IMR-90 (cell line): ENCODE measurements at regions not wholly inside any gene's neighbourhood (a gene's known extent, or its start where the extent isn't known, plus 50 kb on each side); places are given as distances from the start of the nearest gene placed in this dataset.

Experiments
- ATAC-seq: fragments of 200-7000 bp; cut with Tn5 transposase; 2 replicates; pipeline ENCODE4 v1.9.1; 2020; ENCODE audit warnings: low read depth, mild to moderate bottlenecking, moderate library complexity
- BruUV-seq: library from RNA; stranded (reverse); fragments of 400-500 nt; replicated peaks from 2 replicates; lab custom pipeline; 2021; lab: Mats Ljungman, UMichigan
- CTCF ChIA-PET: fragments of 300-600 bp; formaldehyde crosslinking; extraction: SDS; loops from one replicate; lab custom pipeline; 2021; ENCODE audit warnings: antibody characterized with exemption; lab: Yijun Ruan, JAX
- POLR2A ChIA-PET: fragments of 300-600 bp; sonication (Branson Sonifier 250); formaldehyde crosslinking; loops from one replicate; lab custom pipeline; 2022; ENCODE audit warnings: antibody characterized with exemption; ENCODE audit not compliant: unreplicated experiment; lab: Charles Lee
- DNase-seq: peaks from one replicate; pipeline ENCODE4 v3.0.0; 2013
- H2AFZ ChIP-seq: replicated peaks from 2 replicates; pipeline ENCODE3; 2013; ENCODE audit warnings: low read length, mild to moderate bottlenecking; ENCODE audit not compliant: poor library complexity
- H2AK5ac ChIP-seq: 2 replicates; pipeline ENCODE4 v1.6.1; 2013; ENCODE audit warnings: low read depth, low read length, inconsistent platforms
- H2AK9ac ChIP-seq: replicated peaks from 2 replicates; pipeline ENCODE3; 2013; ENCODE audit warnings: mild to moderate bottlenecking, low read depth, low read length, moderate library complexity; ENCODE audit not compliant: poor library complexity
- H2BK120ac ChIP-seq: 2 replicates; pipeline ENCODE4 v1.6.1; 2013; ENCODE audit warnings: low read depth, low read length, inconsistent platforms
- H2BK15ac ChIP-seq: 3 replicates; pipeline ENCODE4 v1.6.1; 2013; ENCODE audit warnings: low read depth, low read length, inconsistent platforms
- H2BK20ac ChIP-seq: 2 replicates; pipeline ENCODE4 v1.6.1; 2013; ENCODE audit warnings: low read depth, mild to moderate bottlenecking, inconsistent platforms, low read length, moderate library complexity
- H2BK5ac ChIP-seq: 2 replicates; pipeline ENCODE4 v1.6.1; 2013; ENCODE audit warnings: mild to moderate bottlenecking, low read depth, low read length, inconsistent platforms; ENCODE audit not compliant: poor library complexity, severe bottlenecking
- H3K14ac ChIP-seq: replicated peaks from 2 replicates; pipeline ENCODE4 v1.6.1; 2013; ENCODE audit warnings: low read depth, low read length, inconsistent platforms
- H3K18ac ChIP-seq: 2 replicates; pipeline ENCODE4 v1.6.1; 2013; ENCODE audit warnings: low read depth, low read length, control low read depth
- H3K23ac ChIP-seq: 2 replicates; pipeline ENCODE4 v1.6.1; 2013; ENCODE audit warnings: low read depth, low read length, inconsistent platforms
- H3K27ac ChIP-seq: 2 replicates; pipeline ENCODE4 v1.5.1; 2013; ENCODE audit warnings: mild to moderate bottlenecking, control low read depth, low read length; ENCODE audit not compliant: insufficient read depth
- H3K27me3 ChIP-seq: 2 replicates; pipeline ENCODE4 v1.6.1; 2013; ENCODE audit warnings: low read length; ENCODE audit not compliant: control insufficient read depth, insufficient read depth
- H3K36me3 ChIP-seq: 2 replicates; pipeline ENCODE4 v1.6.1; 2013; ENCODE audit warnings: low read length, mixed read lengths; ENCODE audit not compliant: control insufficient read depth, insufficient read depth
- H3K4ac ChIP-seq: 2 replicates; pipeline ENCODE4 v1.6.1; 2013; ENCODE audit warnings: low read depth, low read length, inconsistent platforms
- H3K4me1 ChIP-seq: 2 replicates; pipeline ENCODE4 v1.6.1; 2013; ENCODE audit warnings: low read length, mixed read lengths; ENCODE audit not compliant: control insufficient read depth, insufficient read depth
- H3K4me2 ChIP-seq: 2 replicates; pipeline ENCODE4 v1.6.1; 2013; ENCODE audit warnings: low read depth, mild to moderate bottlenecking, control low read depth, low read length, moderate library complexity
- H3K4me3 ChIP-seq: 2 replicates; pipeline ENCODE4 v1.5.1; 2013; ENCODE audit warnings: low read depth, mild to moderate bottlenecking, control low read depth, low read length, moderate library complexity; ENCODE audit not compliant: insufficient read depth
- H3K56ac ChIP-seq: 2 replicates; pipeline ENCODE4 v1.6.1; 2013; ENCODE audit warnings: low read length, inconsistent platforms; ENCODE audit not compliant: insufficient read depth; ENCODE audit errors: extremely low read depth
- H3K79me1 ChIP-seq, 2 experiments: 2 replicates each; pipeline ENCODE4 v1.6.1; 2013; ENCODE audit warnings: low read length in 2 of 2, inconsistent platforms in 1 of 2, low read depth in 1 of 2
- H3K9ac ChIP-seq: 2 replicates; pipeline ENCODE4 v1.6.1; 2013; ENCODE audit warnings: low read depth, low read length, control low read depth
- H3K9me1 ChIP-seq: 2 replicates; pipeline ENCODE4 v1.6.1; 2013; ENCODE audit warnings: low read length, inconsistent platforms; ENCODE audit not compliant: insufficient read depth
- H3K9me3 ChIP-seq: 2 replicates; pipeline ENCODE4 v1.6.1; 2013; ENCODE audit warnings: low read length; ENCODE audit not compliant: control insufficient read depth, insufficient read depth
- H4K20me1 ChIP-seq: 2 replicates; pipeline ENCODE4 v1.6.1; 2013; ENCODE audit warnings: low read length, inconsistent platforms; ENCODE audit not compliant: insufficient read depth
- H4K5ac ChIP-seq: 2 replicates; pipeline ENCODE4 v1.6.1; 2013; ENCODE audit warnings: mild to moderate bottlenecking, low read depth, low read length, control low read depth
- H4K8ac ChIP-seq, 2 experiments: 2 replicates each; pipeline ENCODE4 v1.6.1; 2013; ENCODE audit warnings: low read depth in 2 of 2, low read length in 2 of 2, control low read depth in 1 of 2, inconsistent platforms in 1 of 2
- H4K91ac ChIP-seq: 2 replicates; pipeline ENCODE4 v1.6.1; 2013; ENCODE audit warnings: low read depth, low read length, inconsistent platforms; ENCODE audit not compliant: insufficient read depth
- BHLHE40 ChIP-seq: fragments of 150-350 bp; IDR thresholded peaks from 2 replicates; pipeline ENCODE4 v1.6.1; 2016; ENCODE audit warnings: mild to moderate bottlenecking, low read depth, low read length
- CEBPB ChIP-seq: IDR thresholded peaks from 2 replicates; pipeline ENCODE4 v1.6.1; 2012; ENCODE audit warnings: low read depth, low read length, improper control_type of control experiment
- CHD1 ChIP-seq: IDR thresholded peaks from 2 replicates; pipeline ENCODE4 v1.6.1; 2012; ENCODE audit warnings: low read depth, low read length, improper control_type of control experiment
- FOS ChIP-seq: fragments of 150-350 bp; IDR thresholded peaks from 2 replicates; pipeline ENCODE4 v1.6.1; 2016; ENCODE audit warnings: low read depth, low read length
- MAFK ChIP-seq: IDR thresholded peaks from 2 replicates; pipeline ENCODE4 v1.6.1; 2012; ENCODE audit warnings: low read depth, low read length, improper control_type of control experiment
- MAZ ChIP-seq: IDR thresholded peaks from 2 replicates; pipeline ENCODE4 v1.6.1; 2012; ENCODE audit warnings: low read depth, mild to moderate bottlenecking, low read length, improper control_type of control experiment, moderate library complexity, borderline replicate concordance
- MXI1 ChIP-seq: IDR thresholded peaks from 2 replicates; pipeline ENCODE4 v1.6.1; 2012; ENCODE audit warnings: low read depth, mild to moderate bottlenecking, low read length, moderate library complexity, borderline replicate concordance
- NFE2L2 ChIP-seq: fragments of 150-350 bp; IDR thresholded peaks from 2 replicates; pipeline ENCODE4 v1.6.1; 2016; ENCODE audit warnings: low read depth, mild to moderate bottlenecking, low read length
- POLR2A ChIP-seq: IDR thresholded peaks from 2 replicates; pipeline ENCODE4 v1.6.1; 2012; ENCODE audit warnings: mild to moderate bottlenecking, low read depth, low read length
- RAD21 ChIP-seq: IDR thresholded peaks from 2 replicates; pipeline ENCODE4 v1.6.1; 2012; ENCODE audit warnings: low read length, improper control_type of control experiment
- RCOR1 ChIP-seq: IDR thresholded peaks from 2 replicates; pipeline ENCODE4 v1.6.1; 2012; ENCODE audit warnings: mild to moderate bottlenecking, low read length, improper control_type of control experiment; ENCODE audit not compliant: insufficient replicate concordance
- RFX5 ChIP-seq: IDR thresholded peaks from 2 replicates; pipeline ENCODE4 v1.8.0; 2012; ENCODE audit warnings: low read depth, mild to moderate bottlenecking, low read length, moderate library complexity
- SMC3 ChIP-seq: fragments of 150-350 bp; IDR thresholded peaks from 2 replicates; pipeline ENCODE4 v1.6.1; 2016; ENCODE audit warnings: low read depth, mild to moderate bottlenecking, antibody characterized with exemption, low read length, moderate library complexity
- whole genome bisulfite sequencing, 2 experiments: methylation state at CpG; one replicate each; pipeline versions ENCODE4 v1.1.5 to v1.1.7; 2013; ENCODE audit warnings: missing lambda C conversion rate in 2 of 2; ENCODE audit not compliant: insufficient read length in 1 of 2; ENCODE audit errors: extremely low coverage in 2 of 2; 5-methylcytosine and 5-hydroxymethylcytosine counted together
- dilution Hi-C: fragments of 300-500 bp; cut with HindIII; formaldehyde crosslinking; loops from one replicate; pipeline ENCODE4 v1.14.3; 2018; ENCODE audit warnings: low sequenced_read_pairs; ENCODE audit not compliant: unreplicated experiment
- in situ Hi-C: fragments of 300-500 bp; cut with MboI; formaldehyde crosslinking; loops from 3 replicates; pipeline ENCODE4 v1.14.3; 2019; ENCODE audit warnings: low sequenced_read_pairs, inconsistent platforms, mixed read lengths
- intact Hi-C: fragments of 100-400 bp; cut with micrococcal nuclease; formaldehyde crosslinking; loops from 2 replicates; pipeline ENCODE4 v1.10.0; 2022
- TF ChIP-seq, protein P1 (sequence below): conservative IDR thresholded peaks from 2 replicates; pipeline ENCODE4 v1.5.1; 2012; ENCODE audit warnings: mild to moderate bottlenecking, low read depth, low read length, improper control_type of control experiment
- TF ChIP-seq, protein P2 (sequence below): fragments of 150-350 bp; IDR thresholded peaks from 2 replicates; pipeline ENCODE4 v1.6.1; 2016; ENCODE audit warnings: low read depth, mild to moderate bottlenecking, low read length, moderate library complexity, borderline replicate concordance
- TF ChIP-seq, protein P3 (sequence below): fragments of 150-350 bp; IDR thresholded peaks from 2 replicates; pipeline ENCODE4 v1.6.1; 2017; ENCODE audit warnings: mild to moderate bottlenecking, antibody characterized with exemption, low read length, low read depth

DNA sequence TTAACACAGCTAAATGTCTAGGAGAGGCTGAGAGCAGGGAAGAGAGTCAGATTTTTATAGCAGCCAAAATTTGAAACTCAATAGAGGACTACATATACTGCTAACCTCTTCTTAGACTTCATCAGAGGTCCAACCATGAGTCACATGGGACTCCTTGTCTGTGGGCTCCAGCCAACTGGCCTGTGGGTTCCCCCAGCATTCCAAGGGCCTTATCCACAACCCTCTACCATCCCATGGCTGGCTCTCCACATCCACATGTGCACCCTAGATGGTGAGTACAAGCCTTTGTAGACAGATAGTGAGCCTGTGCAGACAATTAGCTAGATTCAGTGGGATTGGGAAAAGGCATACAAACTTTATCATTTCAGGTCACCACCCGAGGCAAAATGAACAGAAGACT, 901.9 kb upstream of the ZEB2 start:
- Histone ChIP-seq H2BK120ac (no peak overlapping the region), H3K27ac (no peak overlapping the region), H3K27me3 (no peaks in the 10 kb centered on the region), H3K9me3 (peaks cover 2% of the 10 kb centered on the region; the same call in 1 of the 2 replicates), H4K20me1 (no peaks in the 10 kb centered on the region), H2BK15ac (no peak overlapping the region), H4K91ac (no peak overlapping the region), H2AK5ac (no peak overlapping the region), H2BK20ac (no peak overlapping the region), H3K4me2 (no peak overlapping the region), H3K36me3 (no peaks in the 10 kb centered on the region), H3K4me3 (no peak overlapping the region), H3K9ac (no peak overlapping the region), H3K4me1 (no peaks in the 10 kb centered on the region), H3K14ac (no peak overlapping the region), H2AK9ac (no peak overlapping the region), H3K56ac (no peak overlapping the region), H3K9me1 (no peaks in the 10 kb centered on the region), H4K5ac (no peak overlapping the region), H3K23ac (no peak overlapping the region), H2AFZ (no peak overlapping the region), H3K18ac (no peak overlapping the region), H3K79me1 (no peaks in the 10 kb centered on the region), H4K8ac (no peak overlapping the region), H2BK5ac (no peak overlapping the region), H3K4ac (no peak overlapping the region)
- intact Hi-C loops (no loop called here), dilution Hi-C loops (no loop called here), in situ Hi-C loops (no loop called here)
- no CpG with 5 or more reads among the region's 1 CpG for WGBS, 2 experiments
- TF ChIP-seq FOS (no peak), MXI1 (no peak), POLR2A (no peak), RCOR1 (no peak), RFX5 (no peak), MAFK (no peak), CEBPB (no peak), BHLHE40 (no peak), SMC3 (no peak), CHD1 (no peak), NFE2L2 (no peak), RAD21 (no peak), MAZ (no peak)
- TF ChIP-seq, protein P1, sequence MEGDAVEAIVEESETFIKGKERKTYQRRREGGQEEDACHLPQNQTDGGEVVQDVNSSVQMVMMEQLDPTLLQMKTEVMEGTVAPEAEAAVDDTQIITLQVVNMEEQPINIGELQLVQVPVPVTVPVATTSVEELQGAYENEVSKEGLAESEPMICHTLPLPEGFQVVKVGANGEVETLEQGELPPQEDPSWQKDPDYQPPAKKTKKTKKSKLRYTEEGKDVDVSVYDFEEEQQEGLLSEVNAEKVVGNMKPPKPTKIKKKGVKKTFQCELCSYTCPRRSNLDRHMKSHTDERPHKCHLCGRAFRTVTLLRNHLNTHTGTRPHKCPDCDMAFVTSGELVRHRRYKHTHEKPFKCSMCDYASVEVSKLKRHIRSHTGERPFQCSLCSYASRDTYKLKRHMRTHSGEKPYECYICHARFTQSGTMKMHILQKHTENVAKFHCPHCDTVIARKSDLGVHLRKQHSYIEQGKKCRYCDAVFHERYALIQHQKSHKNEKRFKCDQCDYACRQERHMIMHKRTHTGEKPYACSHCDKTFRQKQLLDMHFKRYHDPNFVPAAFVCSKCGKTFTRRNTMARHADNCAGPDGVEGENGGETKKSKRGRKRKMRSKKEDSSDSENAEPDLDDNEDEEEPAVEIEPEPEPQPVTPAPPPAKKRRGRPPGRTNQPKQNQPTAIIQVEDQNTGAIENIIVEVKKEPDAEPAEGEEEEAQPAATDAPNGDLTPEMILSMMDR = no peak
- TF ChIP-seq, protein P2, sequence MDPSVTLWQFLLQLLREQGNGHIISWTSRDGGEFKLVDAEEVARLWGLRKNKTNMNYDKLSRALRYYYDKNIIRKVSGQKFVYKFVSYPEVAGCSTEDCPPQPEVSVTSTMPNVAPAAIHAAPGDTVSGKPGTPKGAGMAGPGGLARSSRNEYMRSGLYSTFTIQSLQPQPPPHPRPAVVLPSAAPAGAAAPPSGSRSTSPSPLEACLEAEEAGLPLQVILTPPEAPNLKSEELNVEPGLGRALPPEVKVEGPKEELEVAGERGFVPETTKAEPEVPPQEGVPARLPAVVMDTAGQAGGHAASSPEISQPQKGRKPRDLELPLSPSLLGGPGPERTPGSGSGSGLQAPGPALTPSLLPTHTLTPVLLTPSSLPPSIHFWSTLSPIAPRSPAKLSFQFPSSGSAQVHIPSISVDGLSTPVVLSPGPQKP = no peak
- TF ChIP-seq, protein P3, sequence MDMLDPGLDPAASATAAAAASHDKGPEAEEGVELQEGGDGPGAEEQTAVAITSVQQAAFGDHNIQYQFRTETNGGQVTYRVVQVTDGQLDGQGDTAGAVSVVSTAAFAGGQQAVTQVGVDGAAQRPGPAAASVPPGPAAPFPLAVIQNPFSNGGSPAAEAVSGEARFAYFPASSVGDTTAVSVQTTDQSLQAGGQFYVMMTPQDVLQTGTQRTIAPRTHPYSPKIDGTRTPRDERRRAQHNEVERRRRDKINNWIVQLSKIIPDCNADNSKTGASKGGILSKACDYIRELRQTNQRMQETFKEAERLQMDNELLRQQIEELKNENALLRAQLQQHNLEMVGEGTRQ = no peak
- ATAC-seq (no peak), DNase-seq (peak; percentile 70)
- POLR2A ChIA-PET = no interaction called here
- no TSS peak for BruUV-seq
- CTCF ChIA-PET = no interaction called here
